ENCODE measurements at regions not wholly inside any gene's neighbourhood (a gene's known extent, or its start where the extent isn't known, plus 50 kb on each side); places are given as distances from the start of the nearest gene placed in this dataset.

- Histone ChIP-seq H3K36me3 (ENCODE audit: insufficient read depth, insufficient read length, low read length) (no peaks in the 10 kb centered on the region), H3K4me1 (ENCODE audit: insufficient read depth, insufficient read length) (no peaks in the 10 kb centered on the region), H3K27me3 (ENCODE audit: insufficient read depth, insufficient read length) (no peaks in the 10 kb centered on the region), H3K9me3 (ENCODE audit: insufficient read depth, low read length) (no peaks in the 10 kb centered on the region), H3K9ac (ENCODE audit: insufficient read length, low read depth) (no peak overlapping the region), H3K4me3 (ENCODE audit: insufficient read length, low read depth) (no peak overlapping the region)
- TF ChIP-seq SUZ12 (IDR thresholded peaks at IDR 0.05; ENCODE audit: extremely low read depth, insufficient read depth, insufficient read length) (no peak), ZNF274 (IDR thresholded peaks at IDR 0.05; ENCODE audit: low read depth, low read length) (no peak), YY1 (IDR thresholded peaks at IDR 0.05; ENCODE audit: insufficient read depth, insufficient read length) (no peak)
- DNase-seq (ENCODE audit: low read depth, low spot score), result no peak
Observed at GRCh38 chr12:102781117-102781516, 135.9 kb downstream of the PAH start.

GRCh38 chr12:102776041-102776440, 141.0 kb downstream of the PAH start:
- H3K27me3 ChIP-seq (ENCODE audit: insufficient read depth, insufficient read length), result no peaks in the 10 kb centered on the region

DNA sequence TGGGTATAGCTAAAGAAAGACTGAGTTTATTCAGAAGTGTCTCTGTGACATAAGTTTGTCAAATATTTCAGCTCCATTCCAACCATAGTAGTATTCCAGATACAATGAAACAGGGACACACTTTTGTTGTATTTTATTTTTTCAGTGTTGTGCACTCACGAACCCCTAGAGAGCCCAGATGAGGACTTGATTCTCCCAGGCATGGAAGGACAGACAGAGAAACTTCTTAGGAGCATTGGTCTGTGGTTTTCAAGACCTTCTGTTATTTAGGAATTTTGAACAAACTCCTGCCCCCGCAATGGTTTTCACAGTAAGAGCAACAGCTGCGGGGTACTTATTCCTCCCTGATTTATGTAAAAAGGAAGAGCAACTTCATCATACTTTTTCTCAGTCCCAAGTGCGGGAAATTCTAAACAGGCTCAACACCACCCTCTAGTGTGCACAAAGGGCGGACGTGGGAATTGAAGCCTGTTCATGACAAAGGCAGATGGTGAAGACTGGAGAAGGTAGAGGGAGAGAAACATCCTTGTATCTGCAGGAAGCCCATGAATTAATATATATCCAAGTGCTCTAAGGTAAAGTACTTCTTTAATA, 147.6 kb downstream of the PAH start:
- H3K36me3 ChIP-seq (ENCODE audit: insufficient read depth, insufficient read length, low read length), result no peaks in the 10 kb centered on the region
- peaks cover 3% of the 10 kb centered on the region for H3K4me1 ChIP-seq (ENCODE audit: insufficient read depth, insufficient read length)
- H3K9me3 ChIP-seq (ENCODE audit: insufficient read depth, low read length), result no peaks in the 10 kb centered on the region
- TF ChIP-seq SUZ12 (IDR thresholded peaks at IDR 0.05; ENCODE audit: extremely low read depth, insufficient read depth, insufficient read length) (no peak), YY1 (IDR thresholded peaks at IDR 0.05; ENCODE audit: insufficient read depth, insufficient read length) (no peak), ZNF274 (IDR thresholded peaks at IDR 0.05; ENCODE audit: low read depth, low read length) (no peak)
- H3K27me3 ChIP-seq (ENCODE audit: insufficient read depth, insufficient read length), result no peaks in the 10 kb centered on the region
- H3K4me3 ChIP-seq (ENCODE audit: insufficient read length, low read depth), result no peak overlapping the region
- peak; percentile 63 for DNase-seq (ENCODE audit: low read depth, low spot score)
- no peak overlapping the region for H3K9ac ChIP-seq (ENCODE audit: insufficient read length, low read depth)

More at GRCh38 chr12:102776041-102776440, 141.0 kb downstream of the PAH start:
- Histone ChIP-seq H3K4me3 (ENCODE audit: insufficient read length, low read depth) (no peak overlapping the region), H3K4me1 (ENCODE audit: insufficient read depth, insufficient read length) (no peaks in the 10 kb centered on the region), H3K36me3 (ENCODE audit: insufficient read depth, insufficient read length, low read length) (no peaks in the 10 kb centered on the region), H3K9me3 (ENCODE audit: insufficient read depth, low read length) (no peaks in the 10 kb centered on the region), H3K9ac (ENCODE audit: insufficient read length, low read depth) (no peak overlapping the region)
- no peak for TF ChIP-seq ZNF274 (IDR thresholded peaks at IDR 0.05; ENCODE audit: low read depth, low read length)
- TF ChIP-seq SUZ12 (IDR thresholded peaks at IDR 0.05; ENCODE audit: extremely low read depth, insufficient read depth, insufficient read length), result no peak
- TF ChIP-seq YY1 (IDR thresholded peaks at IDR 0.05; ENCODE audit: insufficient read depth, insufficient read length), result no peak
- DNase-seq (ENCODE audit: low read depth, low spot score), result no peak

DNA sequence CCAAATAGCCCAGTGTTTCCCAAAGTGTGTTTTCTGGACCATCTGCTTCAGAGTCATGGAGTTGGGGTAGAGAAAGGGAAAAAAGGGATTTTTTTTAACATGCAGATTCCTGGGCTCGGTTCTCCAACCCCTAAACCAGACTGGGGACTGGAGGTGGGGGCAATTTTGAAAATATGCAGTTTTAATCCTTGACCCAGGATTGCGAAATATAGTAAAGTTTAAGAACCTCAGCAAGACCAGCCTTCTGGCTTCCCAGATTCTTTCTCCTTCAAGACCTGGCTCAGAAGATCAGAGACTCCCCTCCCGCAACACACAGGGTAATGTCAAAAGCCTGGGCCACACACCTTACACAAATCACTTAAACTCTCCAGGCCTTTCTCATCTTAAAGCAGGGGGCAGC, 150.1 kb downstream of the PAH start:
- Histone ChIP-seq H3K9me3 (ENCODE audit: insufficient read depth, low read length) (no peaks in the 10 kb centered on the region), H3K4me3 (ENCODE audit: insufficient read length, low read depth) (no peak overlapping the region), H3K9ac (ENCODE audit: insufficient read length, low read depth) (no peak overlapping the region), H3K36me3 (ENCODE audit: insufficient read depth, insufficient read length, low read length) (no peaks in the 10 kb centered on the region), H3K4me1 (ENCODE audit: insufficient read depth, insufficient read length) (peaks cover 3% of the 10 kb centered on the region), H3K27me3 (ENCODE audit: insufficient read depth, insufficient read length) (no peaks in the 10 kb centered on the region)
- TF ChIP-seq YY1 (IDR thresholded peaks at IDR 0.05; ENCODE audit: insufficient read depth, insufficient read length) (no peak), SUZ12 (IDR thresholded peaks at IDR 0.05; ENCODE audit: extremely low read depth, insufficient read depth, insufficient read length) (no peak), ZNF274 (IDR thresholded peaks at IDR 0.05; ENCODE audit: low read depth, low read length) (no peak)
- no peak for DNase-seq (ENCODE audit: low read depth, low spot score)

- no peak for DNase-seq (ENCODE audit: low read depth, low spot score)
- no peaks in the 10 kb centered on the region for H3K27me3 ChIP-seq (ENCODE audit: insufficient read depth, insufficient read length)
- peaks cover 3% of the 10 kb centered on the region for H3K4me1 ChIP-seq (ENCODE audit: insufficient read depth, insufficient read length)
- H3K4me3 ChIP-seq (ENCODE audit: insufficient read length, low read depth), result no peak overlapping the region
- no peak overlapping the region for H3K9ac ChIP-seq (ENCODE audit: insufficient read length, low read depth)
- no peaks in the 10 kb centered on the region for H3K36me3 ChIP-seq (ENCODE audit: insufficient read depth, insufficient read length, low read length)
- H3K9me3 ChIP-seq (ENCODE audit: insufficient read depth, low read length), result no peaks in the 10 kb centered on the region
- TF ChIP-seq ZNF274 (IDR thresholded peaks at IDR 0.05; ENCODE audit: low read depth, low read length) (no peak), SUZ12 (IDR thresholded peaks at IDR 0.05; ENCODE audit: extremely low read depth, insufficient read depth, insufficient read length) (no peak), YY1 (IDR thresholded peaks at IDR 0.05; ENCODE audit: insufficient read depth, insufficient read length) (no peak)
Observed at GRCh38 chr12:102765736-102766135, 151.3 kb downstream of the PAH start.

- H3K36me3 ChIP-seq (ENCODE audit: insufficient read depth, insufficient read length, low read length), result no peaks in the 10 kb centered on the region
- no peak overlapping the region for H3K9ac ChIP-seq (ENCODE audit: insufficient read length, low read depth)
- no peaks in the 10 kb centered on the region for H3K27me3 ChIP-seq (ENCODE audit: insufficient read depth, insufficient read length)
- TF ChIP-seq SUZ12 (IDR thresholded peaks at IDR 0.05; ENCODE audit: extremely low read depth, insufficient read depth, insufficient read length) (no peak), YY1 (IDR thresholded peaks at IDR 0.05; ENCODE audit: insufficient read depth, insufficient read length) (no peak), ZNF274 (IDR thresholded peaks at IDR 0.05; ENCODE audit: low read depth, low read length) (no peak)
- no peaks in the 10 kb centered on the region for H3K9me3 ChIP-seq (ENCODE audit: insufficient read depth, low read length)
- no peak overlapping the region for H3K4me3 ChIP-seq (ENCODE audit: insufficient read length, low read depth)
- no peak for DNase-seq (ENCODE audit: low read depth, low spot score)
- peaks cover 3% of the 10 kb centered on the region for H3K4me1 ChIP-seq (ENCODE audit: insufficient read depth, insufficient read length)
Observed at GRCh38 chr12:102763471-102763870, 153.6 kb downstream of the PAH start.

- Histone ChIP-seq H3K9me3 (ENCODE audit: insufficient read depth, low read length) (no peaks in the 10 kb centered on the region), H3K36me3 (ENCODE audit: insufficient read depth, insufficient read length, low read length) (no peaks in the 10 kb centered on the region), H3K27me3 (ENCODE audit: insufficient read depth, insufficient read length) (no peaks in the 10 kb centered on the region), H3K9ac (ENCODE audit: insufficient read length, low read depth) (no peak overlapping the region), H3K4me1 (ENCODE audit: insufficient read depth, insufficient read length) (peaks cover 3% of the 10 kb centered on the region), H3K4me3 (ENCODE audit: insufficient read length, low read depth) (no peak overlapping the region)
- TF ChIP-seq ZNF274 (IDR thresholded peaks at IDR 0.05; ENCODE audit: low read depth, low read length) (no peak), YY1 (IDR thresholded peaks at IDR 0.05; ENCODE audit: insufficient read depth, insufficient read length) (no peak), SUZ12 (IDR thresholded peaks at IDR 0.05; ENCODE audit: extremely low read depth, insufficient read depth, insufficient read length) (no peak)
- no peak for DNase-seq (ENCODE audit: low read depth, low spot score)
Observed at GRCh38 chr12:102763061-102763460, 154.0 kb downstream of the PAH start.
